Activated CD4-positive, alpha-beta T cell treated with anti-CD3 and anti-CD28 coated beads, Interleukin-2, Interleukin-4, amounts not matched to agents 100 ng/mL and 50 ng/mL, durations not matched to agents 16 hours and 8 hours (primary cell): ENCODE measurements at regions not wholly inside any gene's neighbourhood (a gene's known extent, or its start where the extent isn't known, plus 50 kb on each side); places are given as distances from the start of the nearest gene placed in this dataset.

Experiments used
- DNase-seq: peaks from one replicate; pipeline ENCODE4 v3.0.0-alpha.2; 2020; ENCODE audit warnings: low spot score

GRCh38 chr11:109804911-109805310 lies 288.3 kb upstream of the ZC3H12C start:
- DNase-seq = no peak

- DNase-seq = no peak
Observed at GRCh38 chr11:109806205-109806604, 287.0 kb upstream of the ZC3H12C start.

GRCh38 chr11:109808569-109808968 lies 284.6 kb upstream of the ZC3H12C start:
- DNase-seq = no peak

- no peak for DNase-seq
Observed at GRCh38 chr11:109814824-109815223, 278.4 kb upstream of the ZC3H12C start.

- DNase-seq = no peak
Observed at GRCh38 chr11:109815500-109816150, 277.6 kb upstream of the ZC3H12C start.

GRCh38 chr11:109818290-109818689 lies 274.9 kb upstream of the ZC3H12C start:
- no peak for DNase-seq

GRCh38 chr11:109819410-109819809 lies 273.8 kb upstream of the ZC3H12C start:
- no peak for DNase-seq

- DNase-seq = no peak
Observed at GRCh38 chr11:109821511-109821910, 271.7 kb upstream of the ZC3H12C start.

GRCh38 chr11:109822436-109823102 lies 270.6 kb upstream of the ZC3H12C start:
- DNase-seq = no peak

- no peak for DNase-seq
Observed at GRCh38 chr11:109828387-109828786, 264.8 kb upstream of the ZC3H12C start.

- DNase-seq = no peak
Observed at GRCh38 chr11:109838026-109838425, 255.2 kb upstream of the ZC3H12C start.

GRCh38 chr11:109845437-109845836 lies 247.8 kb upstream of the ZC3H12C start:
- no peak for DNase-seq

- no peak for DNase-seq
Observed at GRCh38 chr11:109847621-109848020, 245.6 kb upstream of the ZC3H12C start.

GRCh38 chr11:109849051-109849450 lies 244.1 kb upstream of the ZC3H12C start:
- DNase-seq = no peak

GRCh38 chr11:109849946-109850345 lies 243.2 kb upstream of the ZC3H12C start:
- no peak for DNase-seq

- no peak for DNase-seq
Observed at GRCh38 chr11:109851780-109852390, 241.3 kb upstream of the ZC3H12C start.

GRCh38 chr11:109853156-109853776 lies 239.9 kb upstream of the ZC3H12C start:
- peak; percentile 28 for DNase-seq

GRCh38 chr11:109854731-109855130 lies 238.5 kb upstream of the ZC3H12C start:
- no peak for DNase-seq

GRCh38 chr11:109856928-109857327 lies 236.3 kb upstream of the ZC3H12C start:
- DNase-seq = no peak

GRCh38 chr11:109857637-109858036 lies 235.6 kb upstream of the ZC3H12C start:
- no peak for DNase-seq

GRCh38 chr11:109858152-109858551 lies 235.0 kb upstream of the ZC3H12C start:
- no peak for DNase-seq

GRCh38 chr11:109859045-109859724 lies 234.0 kb upstream of the ZC3H12C start:
- no peak for DNase-seq
